ENCODE measurements at regions not wholly inside any gene's neighbourhood (a gene's known extent, or its start where the extent isn't known, plus 50 kb on each side); places are given as distances from the start of the nearest gene placed in this dataset.

- no peak for DNase-seq
These were observed 93.3 kb downstream of the EDN1 start for GRCh38 chr6:12383448-12383847.

DNA sequence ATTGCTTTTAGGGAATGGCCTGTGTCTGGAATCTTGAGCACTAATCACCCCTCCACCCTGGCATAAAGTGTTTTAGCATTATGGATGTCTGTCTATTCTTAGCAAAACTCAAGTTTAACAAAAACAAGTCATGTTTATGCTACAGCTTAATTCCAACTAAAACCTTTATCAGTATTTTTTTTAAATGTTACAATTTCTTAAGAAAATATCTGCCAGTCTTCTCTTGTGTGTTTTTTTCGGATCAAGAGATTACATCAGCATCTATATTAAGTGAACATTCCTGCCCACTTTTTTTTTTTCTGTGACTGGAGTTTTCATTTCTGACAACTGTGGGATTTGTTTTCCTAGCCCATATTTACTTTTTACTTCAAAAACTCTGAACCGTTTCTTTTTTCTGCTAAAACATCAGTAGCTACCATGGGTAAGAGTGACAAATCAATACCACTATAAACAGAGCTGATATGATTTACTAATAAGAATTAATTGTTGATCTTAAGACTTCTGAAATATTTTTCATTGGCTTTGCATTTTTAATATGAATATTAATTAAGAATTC, 94.3 kb downstream of the EDN1 start:
- DNase-seq, result no peak

DNA sequence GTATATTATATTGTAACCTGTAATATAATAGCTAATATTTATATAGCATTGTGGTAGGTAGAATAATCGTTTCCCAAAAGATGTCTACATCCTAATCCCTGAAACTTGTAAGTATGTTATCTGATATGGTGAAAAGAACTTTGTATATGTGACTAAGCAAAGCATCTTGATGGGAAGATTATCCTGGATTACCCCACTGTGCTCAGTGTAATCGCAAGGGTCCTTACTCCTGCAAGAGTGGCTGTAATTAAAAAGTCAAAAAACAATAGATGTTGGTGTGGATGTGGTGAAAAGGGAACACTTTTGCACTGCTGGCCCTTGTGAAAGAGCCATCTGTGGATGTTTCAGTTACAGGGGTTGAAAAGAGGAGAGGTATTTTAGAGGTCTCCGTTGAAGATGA, 95.2 kb downstream of the EDN1 start:
- no peak for DNase-seq

DNA sequence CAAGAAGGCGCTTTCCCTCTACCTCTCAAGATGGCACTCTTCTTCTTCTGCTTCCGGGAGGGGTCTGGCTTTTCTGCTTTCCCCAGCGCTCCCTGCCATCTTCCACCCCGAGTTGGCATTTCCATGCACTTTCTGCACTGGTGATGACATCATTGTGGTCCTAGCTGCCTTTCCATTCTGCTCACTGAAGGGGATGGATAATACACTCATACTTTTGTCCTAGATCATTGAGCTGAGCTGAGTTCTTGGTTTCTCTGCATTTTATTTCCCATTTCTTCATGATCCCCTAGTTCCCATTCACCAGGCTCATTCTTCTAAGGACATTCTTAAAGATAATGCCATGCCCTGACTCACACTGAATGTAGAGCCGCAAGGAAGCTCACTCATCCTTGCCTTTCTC, 96.7 kb downstream of the EDN1 start:
- DNase-seq, result no peak

DNA sequence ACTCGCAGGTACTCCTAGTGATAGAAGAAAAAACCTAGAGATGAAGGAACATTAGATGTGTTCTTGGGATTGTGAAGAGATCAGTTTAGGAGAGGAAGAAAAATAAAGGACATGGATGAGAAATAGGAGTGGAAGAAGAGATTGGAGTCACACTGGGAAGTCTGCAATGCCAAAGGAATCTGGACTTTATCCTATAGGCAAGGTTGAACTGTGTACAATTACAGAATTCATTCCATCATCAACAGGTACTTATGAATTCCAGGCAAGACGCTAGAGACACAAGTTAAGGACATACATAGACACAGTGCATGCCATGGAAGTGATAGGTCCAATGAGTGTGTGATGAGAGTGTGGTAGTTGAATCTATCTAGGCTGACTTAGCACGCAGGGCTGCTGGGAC, 101.3 kb downstream of the EDN1 start:
- DNase-seq, result no peak

- no peak for DNase-seq
These were observed 102.3 kb downstream of the EDN1 start for GRCh38 chr6:12392490-12392889.

- DNase-seq, result no peak
These were observed 102.9 kb downstream of the EDN1 start for GRCh38 chr6:12393100-12393499.

- DNase-seq, result no peak
These were observed 104.0 kb downstream of the EDN1 start for GRCh38 chr6:12394170-12394569.

GRCh38 chr6:12395898-12396297, 105.7 kb downstream of the EDN1 start:
- DNase-seq, result no peak

GRCh38 chr6:12401200-12401599, 111.0 kb downstream of the EDN1 start:
- no peak for DNase-seq

GRCh38 chr6:12403201-12403826, 113.2 kb downstream of the EDN1 start:
- no peak for DNase-seq

DNA sequence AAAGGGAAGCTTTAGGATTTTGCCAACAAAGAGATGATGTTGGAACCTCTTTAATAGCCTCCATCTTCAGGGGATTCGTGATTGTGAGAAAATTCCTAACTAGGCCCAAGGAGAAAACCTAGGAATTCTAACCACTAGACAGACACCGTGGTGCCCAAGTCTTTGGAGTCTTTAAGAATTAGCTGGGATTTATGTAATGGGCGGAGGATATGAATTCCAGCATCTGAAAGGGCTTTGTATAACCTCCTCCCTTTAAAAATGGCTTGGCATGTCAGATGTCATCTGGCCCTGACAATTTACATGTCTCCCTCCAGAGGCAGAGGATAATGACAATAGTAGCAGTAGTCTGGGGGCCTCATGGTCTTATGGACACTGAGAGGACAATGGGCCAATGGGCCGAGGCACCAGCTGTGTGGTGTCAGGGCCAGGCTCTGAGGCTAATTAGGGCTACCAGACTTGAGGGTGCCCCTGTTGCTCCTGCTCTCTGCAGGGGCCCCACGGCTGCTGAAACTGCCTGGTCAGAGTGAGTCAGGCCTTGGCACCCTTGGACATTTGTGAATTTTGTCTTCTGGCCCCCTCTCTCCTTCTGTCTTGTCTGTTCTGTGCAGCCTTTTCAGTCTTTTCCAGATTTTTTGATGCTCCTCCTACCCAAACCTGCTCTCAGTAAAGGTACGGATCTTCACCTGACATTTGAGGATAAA, 113.9 kb downstream of the EDN1 start:
- DNase-seq, result no peak

GRCh38 chr6:12404651-12405050, 114.5 kb downstream of the EDN1 start:
- no peak for DNase-seq

- DNase-seq, result no peak
These were observed 118.6 kb downstream of the EDN1 start for GRCh38 chr6:12408752-12409151.

- no peak for DNase-seq
These were observed 120.8 kb downstream of the EDN1 start for GRCh38 chr6:12410946-12411345.

DNA sequence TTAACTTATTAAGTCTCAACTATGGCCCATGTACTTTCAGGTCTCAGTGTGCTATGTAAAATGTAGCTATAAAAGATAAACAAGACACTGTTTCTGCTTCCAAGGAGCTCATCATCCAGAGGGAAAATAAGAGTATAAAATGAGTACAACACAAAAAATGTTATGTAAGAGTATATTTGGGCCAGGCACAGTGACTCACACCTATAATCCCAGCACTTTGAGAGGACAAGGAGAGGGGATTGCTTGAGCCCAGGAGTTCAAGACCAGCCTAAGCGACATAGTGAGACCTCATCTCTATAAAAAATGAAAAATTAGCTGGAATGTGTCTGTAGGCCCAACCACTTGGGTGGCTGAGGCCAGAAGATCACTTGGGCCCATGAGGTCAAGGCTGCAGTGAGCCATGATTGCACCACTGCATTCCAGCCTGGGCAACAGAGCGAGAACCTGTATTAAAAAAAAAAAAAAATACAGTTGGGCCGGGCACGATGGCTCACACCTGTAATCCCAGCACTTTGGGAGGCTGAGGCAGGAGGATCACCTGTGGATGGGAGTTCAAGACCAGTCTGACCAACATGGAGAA, 124.0 kb downstream of the EDN1 start:
- no peak for DNase-seq

DNA sequence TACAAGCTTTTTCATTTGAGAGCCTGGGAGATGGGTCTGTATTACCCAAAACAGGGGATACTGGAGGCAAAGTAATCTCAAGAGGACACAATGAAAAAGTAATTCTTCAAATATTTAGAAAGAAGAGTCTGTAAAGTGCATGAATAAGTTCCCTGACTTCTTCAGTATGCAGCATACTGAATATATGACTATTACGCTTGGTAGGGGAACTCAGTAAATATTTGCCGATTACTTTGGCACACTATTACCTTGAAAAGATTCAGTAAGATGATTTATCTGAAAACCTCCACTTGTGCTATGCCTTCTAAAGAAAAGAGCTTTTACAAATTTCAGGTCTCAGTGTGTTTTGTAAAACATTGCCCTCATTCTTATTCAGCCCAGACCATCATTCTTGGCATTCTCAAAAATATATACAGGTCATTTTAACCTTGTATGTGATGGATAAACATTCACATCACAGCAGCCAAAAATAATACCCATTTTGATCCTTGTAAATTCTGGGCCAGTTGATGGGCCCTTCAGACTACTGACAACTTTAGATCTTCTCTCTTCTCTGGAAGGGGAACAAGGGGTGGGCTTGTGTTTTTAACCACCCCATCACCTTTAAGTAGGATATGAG, 125.9 kb downstream of the EDN1 start:
- no peak for DNase-seq

DNA sequence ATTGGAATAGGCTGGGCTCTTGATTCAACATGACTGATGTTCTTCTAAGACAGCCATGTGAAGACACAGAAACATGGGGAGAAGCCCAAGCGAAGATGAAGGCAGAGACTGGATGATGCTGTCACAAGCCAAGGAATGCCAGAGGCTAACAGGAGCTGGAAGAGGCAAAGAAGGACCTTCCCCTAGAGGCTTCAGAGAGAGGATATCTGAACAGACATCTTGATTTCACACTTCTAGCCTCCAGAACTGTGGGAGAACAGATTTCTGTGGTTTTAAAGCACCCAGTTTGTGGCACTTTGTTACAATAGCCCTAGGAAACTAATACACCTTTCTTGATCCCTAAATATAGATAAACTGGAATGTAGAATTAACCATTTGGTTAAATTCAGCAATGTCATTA, 127.0 kb downstream of the EDN1 start:
- no peak for DNase-seq

DNA sequence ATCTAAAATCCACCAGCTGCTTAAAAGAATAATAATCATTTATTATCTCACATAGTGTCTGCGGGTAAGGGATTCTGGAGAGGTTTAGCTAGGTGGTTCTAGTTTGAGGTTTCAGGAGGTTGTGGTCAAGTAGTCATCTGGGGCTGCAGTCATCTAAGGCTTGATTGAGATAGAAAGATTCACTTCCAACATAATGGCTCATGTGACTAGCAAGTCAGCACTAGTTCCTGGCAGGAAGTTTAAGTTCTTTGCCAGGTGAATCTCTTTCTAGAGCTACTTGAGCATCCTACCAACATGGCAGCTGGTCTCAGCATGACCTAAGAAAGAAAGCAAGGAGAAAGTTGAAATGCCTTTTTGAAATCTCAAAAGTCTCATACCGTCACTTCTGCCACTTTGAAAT, 128.8 kb downstream of the EDN1 start:
- DNase-seq, result no peak

DNA sequence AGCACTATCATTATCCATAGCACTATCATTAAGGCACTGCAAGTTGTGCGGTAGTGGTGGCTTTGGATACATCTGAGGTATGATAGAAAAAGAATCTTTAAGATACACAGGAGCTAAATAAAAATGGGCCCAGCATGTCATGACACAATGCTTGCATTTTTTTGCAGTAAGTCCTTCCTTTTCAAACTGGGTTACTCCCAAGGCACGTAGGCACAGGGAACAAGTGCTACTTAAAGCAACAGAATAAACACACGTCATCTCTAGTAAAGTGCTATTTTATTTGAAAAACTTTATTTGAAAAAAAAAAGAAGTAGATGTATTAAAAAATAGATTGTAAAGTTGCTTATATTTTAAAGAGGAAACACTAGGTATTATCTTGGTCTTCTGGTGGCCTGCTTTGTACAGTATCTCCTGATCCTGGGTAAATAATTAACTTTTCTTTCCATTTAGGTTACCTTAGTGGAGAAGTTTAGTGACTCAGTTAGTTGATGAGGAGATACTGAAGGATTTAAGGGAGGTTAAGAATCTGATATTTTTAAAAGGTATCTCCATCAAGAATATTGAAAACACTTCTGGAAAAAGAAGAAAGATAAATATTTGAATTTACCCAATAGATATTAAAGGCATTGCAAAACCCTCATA, 129.6 kb downstream of the EDN1 start:
- no peak for DNase-seq

DNA sequence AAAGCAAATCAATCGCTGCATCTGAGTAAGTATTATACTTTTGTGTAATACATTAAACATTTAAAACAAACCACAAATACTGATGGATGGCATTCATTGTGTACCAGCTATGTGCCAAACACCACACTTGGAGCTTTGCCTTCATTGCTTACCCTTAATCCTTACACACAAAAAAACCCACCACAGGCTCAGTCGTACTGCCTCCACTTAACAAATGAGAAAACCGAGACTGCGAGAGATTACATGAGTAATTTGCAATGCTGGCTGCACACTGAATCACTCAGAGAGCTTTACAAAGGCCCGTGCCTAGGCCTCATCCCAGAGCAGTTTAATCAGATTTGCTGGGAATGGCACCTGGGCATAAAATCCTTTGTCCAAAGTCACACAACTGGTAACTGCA, 130.5 kb downstream of the EDN1 start:
- no peak for DNase-seq

GRCh38 chr6:12421596-12421995, 131.4 kb downstream of the EDN1 start:
- DNase-seq, result no peak

DNA sequence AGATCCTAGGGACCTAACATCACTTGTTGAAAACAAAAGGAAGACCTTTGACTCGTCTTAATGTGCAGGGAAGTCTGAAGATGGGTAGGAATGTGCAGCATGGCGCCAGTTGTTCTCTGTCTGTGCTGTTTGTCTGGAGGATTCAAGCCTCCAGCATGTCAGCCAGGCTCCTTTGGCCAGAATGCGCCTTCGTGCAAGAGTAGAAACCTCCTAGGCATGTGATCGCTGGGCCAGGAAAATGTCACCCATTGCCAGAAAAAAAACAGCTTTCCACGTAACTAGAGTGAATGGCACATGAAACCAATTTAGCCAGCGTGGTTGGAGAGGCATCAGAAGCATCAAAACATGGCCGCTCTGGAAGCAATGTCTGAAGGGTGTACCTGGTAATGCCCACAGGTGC, 132.7 kb downstream of the EDN1 start:
- DNase-seq, result no peak
